Fibroblast of lung (primary cell): ENCODE measurements at regions not wholly inside any gene's neighbourhood (a gene's known extent, or its start where the extent isn't known, plus 50 kb on each side); places are given as distances from the start of the nearest gene placed in this dataset.

Experiments used
- CTCF ChIP-seq, 2 donors: IDR thresholded peaks in 1 of 2; conservative IDR thresholded peaks in 1 of 2; 1 replicate in 1 of 2; 2 replicates in 1 of 2; pipeline ENCODE4 v1.5.1; 2011 to 2012; ENCODE audit warnings: low read length in 2 of 2, control low read depth in 1 of 2, inconsistent platforms in 1 of 2, low read depth in 1 of 2, mild to moderate bottlenecking in 1 of 2
- EZH2 ChIP-seq: IDR thresholded peaks from 2 replicates; pipeline ENCODE4 v1.5.1; 2012; ENCODE audit warnings: low read length, control low read depth, mild to moderate bottlenecking; ENCODE audit errors: missing control alignments

GRCh38 chr2:8300905-8301304 lies 381.0 kb upstream of the ID2 start:
- no peak for TF ChIP-seq CTCF (conservative IDR thresholded peaks at IDR 0.05 in 1 of 2, IDR thresholded peaks at IDR 0.05 in 1 of 2; ENCODE audit: low read depth in 1 of 2, low read length in 2 of 2)
- TF ChIP-seq EZH2 = no peak
